Osteocyte (in vitro differentiated cells): ENCODE measurements at regions not wholly inside any gene's neighbourhood (a gene's known extent, or its start where the extent isn't known, plus 50 kb on each side); places are given as distances from the start of the nearest gene placed in this dataset.
"Not testable (repeated sequence)": the region's sequence is repeated elsewhere in the genome, so short reads cannot be mapped to it uniquely, and the experiment has no call there.

ENCODE experiments used
- DNase-seq: peaks from one replicate; pipeline ENCODE4 v3.0.0; 2021; ENCODE audit warnings: mixed read lengths; ENCODE audit not compliant: unreplicated experiment; ENCODE audit errors: extremely low spot score
- H3K27ac Mint-ChIP-seq: one replicate; pipeline ENCODE4 v1.8.0; 2021; ENCODE audit warnings: mild to moderate bottlenecking, mixed read lengths; ENCODE audit not compliant: unreplicated experiment
- H3K27me3 Mint-ChIP-seq: one replicate; pipeline ENCODE4 v1.8.0; 2021; ENCODE audit warnings: mixed read lengths; ENCODE audit not compliant: unreplicated experiment
- H3K36me3 Mint-ChIP-seq: one replicate; pipeline ENCODE4 v1.8.0; 2021; ENCODE audit warnings: mixed read lengths; ENCODE audit not compliant: unreplicated experiment
- H3K4me1 Mint-ChIP-seq: one replicate; pipeline ENCODE4 v1.8.0; 2021; ENCODE audit warnings: mixed read lengths; ENCODE audit not compliant: unreplicated experiment
- H3K4me3 Mint-ChIP-seq: one replicate; pipeline ENCODE4 v1.8.0; 2021; ENCODE audit warnings: mild to moderate bottlenecking, moderate library complexity, mixed read lengths; ENCODE audit not compliant: unreplicated experiment
- H3K9me3 Mint-ChIP-seq: one replicate; pipeline ENCODE4 v1.8.0; 2021; ENCODE audit warnings: mixed read lengths; ENCODE audit not compliant: unreplicated experiment
- TF ChIP-seq, protein P1 (sequence below): fragments of 200-600 bp; sonication (generic); IDR thresholded peaks from 2 replicates; pipeline ENCODE4 v1.5.0; 2021; ENCODE audit warnings: antibody characterized with exemption, mild to moderate bottlenecking, moderate library complexity

DNA sequence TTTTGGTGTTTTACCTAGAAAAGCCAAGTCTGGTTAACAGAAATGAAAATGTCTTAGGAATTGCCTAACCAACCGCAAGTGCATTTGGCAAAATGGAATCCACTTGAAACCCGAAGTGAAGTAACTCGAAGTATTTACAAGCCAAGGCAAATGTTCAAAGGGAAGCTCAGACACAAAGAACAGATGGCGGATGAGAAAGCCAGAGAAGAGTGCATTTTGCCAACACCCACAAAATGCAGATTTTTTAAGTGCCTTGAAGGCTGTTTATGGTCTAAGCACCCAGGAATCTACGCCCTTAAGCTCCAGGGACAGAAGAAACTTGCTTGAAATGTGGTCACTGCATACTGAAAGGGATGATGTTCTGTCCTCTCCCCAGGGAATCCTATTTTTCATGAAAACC lies 70.0 kb upstream of the TBXT start:
- Mint-ChIP-seq H3K27me3 (peaks cover 43% of the 10 kb centered on the region), H3K27ac (no peak overlapping the region)

DNA sequence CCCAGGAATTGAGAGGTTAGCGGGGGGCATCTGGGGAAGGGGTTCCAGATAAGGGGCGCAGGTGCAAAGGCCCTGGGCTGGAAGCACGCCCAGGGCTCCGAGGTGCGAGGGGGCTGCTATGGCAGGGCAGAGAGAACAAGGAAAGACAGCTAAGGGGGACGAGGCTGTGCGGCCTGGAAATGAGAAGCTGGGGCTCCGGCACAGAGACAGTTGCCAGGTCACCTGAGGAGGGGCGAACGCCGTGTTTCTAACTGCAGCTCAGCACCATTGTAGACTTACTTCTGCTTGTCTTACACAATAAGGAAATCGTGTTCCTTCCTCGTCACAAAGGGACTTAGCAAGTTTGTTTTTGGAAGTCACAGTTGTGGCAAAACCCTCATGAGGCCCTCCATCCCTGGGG lies 68.9 kb upstream of the TBXT start:
- Mint-ChIP-seq H3K27me3 (peaks cover 48% of the 10 kb centered on the region), H3K4me1 (no peaks in the 10 kb centered on the region), H3K36me3 (no peaks in the 10 kb centered on the region), H3K4me3 (no peak overlapping the region), H3K9me3 (no peaks in the 10 kb centered on the region), H3K27ac (no peak overlapping the region)
- TF ChIP-seq, protein P1, sequence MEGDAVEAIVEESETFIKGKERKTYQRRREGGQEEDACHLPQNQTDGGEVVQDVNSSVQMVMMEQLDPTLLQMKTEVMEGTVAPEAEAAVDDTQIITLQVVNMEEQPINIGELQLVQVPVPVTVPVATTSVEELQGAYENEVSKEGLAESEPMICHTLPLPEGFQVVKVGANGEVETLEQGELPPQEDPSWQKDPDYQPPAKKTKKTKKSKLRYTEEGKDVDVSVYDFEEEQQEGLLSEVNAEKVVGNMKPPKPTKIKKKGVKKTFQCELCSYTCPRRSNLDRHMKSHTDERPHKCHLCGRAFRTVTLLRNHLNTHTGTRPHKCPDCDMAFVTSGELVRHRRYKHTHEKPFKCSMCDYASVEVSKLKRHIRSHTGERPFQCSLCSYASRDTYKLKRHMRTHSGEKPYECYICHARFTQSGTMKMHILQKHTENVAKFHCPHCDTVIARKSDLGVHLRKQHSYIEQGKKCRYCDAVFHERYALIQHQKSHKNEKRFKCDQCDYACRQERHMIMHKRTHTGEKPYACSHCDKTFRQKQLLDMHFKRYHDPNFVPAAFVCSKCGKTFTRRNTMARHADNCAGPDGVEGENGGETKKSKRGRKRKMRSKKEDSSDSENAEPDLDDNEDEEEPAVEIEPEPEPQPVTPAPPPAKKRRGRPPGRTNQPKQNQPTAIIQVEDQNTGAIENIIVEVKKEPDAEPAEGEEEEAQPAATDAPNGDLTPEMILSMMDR = no peak
- DNase-seq = no peak

More for the DNA sequence above, 70.0 kb upstream of the TBXT start:
- no peak overlapping the region for H3K4me3 Mint-ChIP-seq
- no peaks in the 10 kb centered on the region for H3K36me3 Mint-ChIP-seq
- no peak for DNase-seq
- H3K4me1 Mint-ChIP-seq = no peaks in the 10 kb centered on the region
- TF ChIP-seq, protein P1 = no peak
- no peaks in the 10 kb centered on the region for H3K9me3 Mint-ChIP-seq

DNA sequence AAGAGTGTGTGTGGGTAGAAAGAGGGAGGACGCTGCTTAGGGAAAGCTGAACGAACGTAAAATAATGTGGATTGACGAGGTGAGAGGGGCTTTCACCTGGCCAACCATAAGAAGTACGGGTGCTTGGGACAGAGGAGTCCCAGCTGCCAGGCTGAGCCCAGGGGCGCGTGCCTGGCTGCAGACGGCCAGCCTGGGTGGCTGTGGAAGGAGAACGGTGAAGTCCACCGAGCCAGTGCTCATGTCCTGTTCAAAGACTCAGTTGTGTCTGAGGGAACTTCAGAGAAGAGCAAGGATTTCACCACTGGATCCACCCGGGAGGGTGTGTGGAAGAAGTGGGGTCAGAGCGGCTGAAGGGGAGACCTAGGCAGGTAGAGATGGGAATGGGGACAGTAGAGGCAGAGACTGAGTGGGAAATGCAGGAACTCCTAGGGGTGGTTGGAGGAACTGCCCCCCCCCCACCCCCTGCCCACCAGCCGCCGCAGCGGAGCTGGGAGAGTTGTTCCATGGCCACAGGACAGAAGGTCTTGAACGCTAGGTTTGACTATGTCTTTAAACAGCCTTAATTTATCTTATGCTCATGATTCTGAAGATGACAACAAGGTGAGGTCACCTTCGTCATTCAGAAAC lies 68.1 kb upstream of the TBXT start:
- H3K9me3 Mint-ChIP-seq = no peaks in the 10 kb centered on the region
- no peak overlapping the region for H3K27ac Mint-ChIP-seq
- H3K27me3 Mint-ChIP-seq = peaks cover 45% of the 10 kb centered on the region
- no peak for DNase-seq
- H3K36me3 Mint-ChIP-seq = no peaks in the 10 kb centered on the region
- TF ChIP-seq, protein P1 = no peak
- no peaks in the 10 kb centered on the region for H3K4me1 Mint-ChIP-seq
- H3K4me3 Mint-ChIP-seq = no peak overlapping the region

DNA sequence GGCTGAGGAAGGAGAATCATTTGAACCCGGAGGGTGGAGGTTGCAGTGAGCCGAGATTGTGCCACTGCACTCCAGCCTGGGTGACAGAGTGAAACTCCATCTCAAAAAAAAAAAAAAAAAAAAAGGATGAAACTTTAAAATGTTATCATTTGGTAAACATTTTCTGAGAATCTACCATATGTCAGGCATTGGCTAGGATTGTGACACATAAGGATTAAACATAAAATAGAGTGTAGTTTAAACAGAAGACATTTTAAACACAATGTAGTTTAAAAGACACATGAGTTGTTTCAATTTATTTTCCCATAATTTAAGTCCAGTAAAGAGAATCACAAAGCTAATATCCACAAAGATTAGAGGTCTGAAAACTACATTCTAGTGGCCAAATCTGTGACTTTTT lies 63.5 kb upstream of the TBXT start:
- H3K27me3 Mint-ChIP-seq = peaks cover 18% of the 10 kb centered on the region
- DNase-seq = not testable (repeated sequence)

DNA sequence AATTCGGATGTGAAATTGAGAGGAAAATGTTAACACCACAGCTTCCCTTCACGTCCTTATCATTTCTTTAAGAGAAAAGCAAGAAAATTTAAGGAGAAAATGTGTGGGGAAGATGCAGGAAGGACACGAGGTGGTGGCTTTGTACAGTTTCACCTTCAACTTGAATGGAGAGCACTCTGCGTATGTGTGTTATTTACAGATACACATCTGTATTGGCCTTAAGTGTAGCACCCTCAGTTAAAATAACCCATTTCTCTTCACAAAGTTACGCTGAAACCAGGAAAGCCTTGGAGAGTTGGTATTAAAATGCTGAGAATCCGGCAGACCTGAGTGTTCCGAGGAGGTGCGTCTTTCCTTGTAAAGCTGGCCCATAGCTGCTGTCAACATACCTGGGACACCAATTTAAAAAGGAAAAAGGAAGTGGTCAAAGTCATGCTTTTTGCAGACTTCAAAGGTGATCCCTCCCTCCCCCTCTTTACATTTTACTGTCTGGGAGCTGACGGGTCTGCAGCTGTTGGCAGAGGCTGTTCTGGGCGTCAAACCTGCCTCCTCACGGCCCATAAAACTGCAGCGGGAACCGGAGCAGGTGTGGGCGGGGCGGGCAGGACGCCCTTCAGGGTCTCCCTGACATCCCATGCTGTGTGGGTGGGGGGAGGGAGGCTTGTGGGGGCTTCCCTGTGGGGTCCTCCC lies 61.3 kb upstream of the TBXT start:
- Mint-ChIP-seq H3K4me3 (no peak overlapping the region), H3K27ac (no peak overlapping the region), H3K27me3 (peaks cover 18% of the 10 kb centered on the region), H3K4me1 (no peaks in the 10 kb centered on the region), H3K9me3 (no peaks in the 10 kb centered on the region), H3K36me3 (no peaks in the 10 kb centered on the region)
- TF ChIP-seq, protein P1 = no peak
- DNase-seq = no peak

More for the DNA sequence above, 63.5 kb upstream of the TBXT start:
- H3K27ac Mint-ChIP-seq, H3K4me3 Mint-ChIP-seq, H3K4me1 Mint-ChIP-seq, H3K36me3 Mint-ChIP-seq, H3K9me3 Mint-ChIP-seq: not testable (repeated sequence)
